IMR-90 (cell line): ENCODE measurements at regions not wholly inside any gene's neighbourhood (a gene's known extent, or its start where the extent isn't known, plus 50 kb on each side); places are given as distances from the start of the nearest gene placed in this dataset.

Experiments used
- ATAC-seq: fragments of 200-7000 bp; cut with Tn5 transposase; 2 replicates; pipeline ENCODE4 v1.9.1; 2020; ENCODE audit warnings: low read depth, mild to moderate bottlenecking, moderate library complexity
- BruUV-seq: library from RNA; stranded (reverse); fragments of 400-500 nt; replicated peaks from 2 replicates; lab custom pipeline; 2021; lab: Mats Ljungman, UMichigan
- CTCF ChIA-PET: fragments of 300-600 bp; formaldehyde crosslinking; extraction: SDS; loops from one replicate; lab custom pipeline; 2021; ENCODE audit warnings: antibody characterized with exemption; lab: Yijun Ruan, JAX
- POLR2A ChIA-PET: fragments of 300-600 bp; sonication (Branson Sonifier 250); formaldehyde crosslinking; loops from one replicate; lab custom pipeline; 2022; ENCODE audit warnings: antibody characterized with exemption; ENCODE audit not compliant: unreplicated experiment; lab: Charles Lee
- DNase-seq: peaks from one replicate; pipeline ENCODE4 v3.0.0; 2013
- H2AFZ ChIP-seq: replicated peaks from 2 replicates; pipeline ENCODE3; 2013; ENCODE audit warnings: low read length, mild to moderate bottlenecking; ENCODE audit not compliant: poor library complexity
- H2AK5ac ChIP-seq: 2 replicates; pipeline ENCODE4 v1.6.1; 2013; ENCODE audit warnings: low read depth, low read length, inconsistent platforms
- H2AK9ac ChIP-seq: replicated peaks from 2 replicates; pipeline ENCODE3; 2013; ENCODE audit warnings: mild to moderate bottlenecking, low read depth, low read length, moderate library complexity; ENCODE audit not compliant: poor library complexity
- H2BK120ac ChIP-seq: 2 replicates; pipeline ENCODE4 v1.6.1; 2013; ENCODE audit warnings: low read depth, low read length, inconsistent platforms
- H2BK15ac ChIP-seq: 3 replicates; pipeline ENCODE4 v1.6.1; 2013; ENCODE audit warnings: low read depth, low read length, inconsistent platforms
- H2BK20ac ChIP-seq: 2 replicates; pipeline ENCODE4 v1.6.1; 2013; ENCODE audit warnings: low read depth, mild to moderate bottlenecking, inconsistent platforms, low read length, moderate library complexity
- H2BK5ac ChIP-seq: 2 replicates; pipeline ENCODE4 v1.6.1; 2013; ENCODE audit warnings: mild to moderate bottlenecking, low read depth, low read length, inconsistent platforms; ENCODE audit not compliant: poor library complexity, severe bottlenecking
- H3K14ac ChIP-seq: replicated peaks from 2 replicates; pipeline ENCODE4 v1.6.1; 2013; ENCODE audit warnings: low read depth, low read length, inconsistent platforms
- H3K18ac ChIP-seq: 2 replicates; pipeline ENCODE4 v1.6.1; 2013; ENCODE audit warnings: low read depth, low read length, control low read depth
- H3K23ac ChIP-seq: 2 replicates; pipeline ENCODE4 v1.6.1; 2013; ENCODE audit warnings: low read depth, low read length, inconsistent platforms
- H3K27ac ChIP-seq: 2 replicates; pipeline ENCODE4 v1.5.1; 2013; ENCODE audit warnings: mild to moderate bottlenecking, control low read depth, low read length; ENCODE audit not compliant: insufficient read depth
- H3K27me3 ChIP-seq: 2 replicates; pipeline ENCODE4 v1.6.1; 2013; ENCODE audit warnings: low read length; ENCODE audit not compliant: control insufficient read depth, insufficient read depth
- H3K36me3 ChIP-seq: 2 replicates; pipeline ENCODE4 v1.6.1; 2013; ENCODE audit warnings: low read length, mixed read lengths; ENCODE audit not compliant: control insufficient read depth, insufficient read depth
- H3K4ac ChIP-seq: 2 replicates; pipeline ENCODE4 v1.6.1; 2013; ENCODE audit warnings: low read depth, low read length, inconsistent platforms
- H3K4me1 ChIP-seq: 2 replicates; pipeline ENCODE4 v1.6.1; 2013; ENCODE audit warnings: low read length, mixed read lengths; ENCODE audit not compliant: control insufficient read depth, insufficient read depth
- H3K4me2 ChIP-seq: 2 replicates; pipeline ENCODE4 v1.6.1; 2013; ENCODE audit warnings: low read depth, mild to moderate bottlenecking, control low read depth, low read length, moderate library complexity
- H3K4me3 ChIP-seq: 2 replicates; pipeline ENCODE4 v1.5.1; 2013; ENCODE audit warnings: low read depth, mild to moderate bottlenecking, control low read depth, low read length, moderate library complexity; ENCODE audit not compliant: insufficient read depth
- H3K56ac ChIP-seq: 2 replicates; pipeline ENCODE4 v1.6.1; 2013; ENCODE audit warnings: low read length, inconsistent platforms; ENCODE audit not compliant: insufficient read depth; ENCODE audit errors: extremely low read depth
- H3K79me1 ChIP-seq, 2 experiments: 2 replicates each; pipeline ENCODE4 v1.6.1; 2013; ENCODE audit warnings: low read length in 2 of 2, inconsistent platforms in 1 of 2, low read depth in 1 of 2
- H3K9ac ChIP-seq: 2 replicates; pipeline ENCODE4 v1.6.1; 2013; ENCODE audit warnings: low read depth, low read length, control low read depth
- H3K9me1 ChIP-seq: 2 replicates; pipeline ENCODE4 v1.6.1; 2013; ENCODE audit warnings: low read length, inconsistent platforms; ENCODE audit not compliant: insufficient read depth
- H3K9me3 ChIP-seq: 2 replicates; pipeline ENCODE4 v1.6.1; 2013; ENCODE audit warnings: low read length; ENCODE audit not compliant: control insufficient read depth, insufficient read depth
- H4K20me1 ChIP-seq: 2 replicates; pipeline ENCODE4 v1.6.1; 2013; ENCODE audit warnings: low read length, inconsistent platforms; ENCODE audit not compliant: insufficient read depth
- H4K5ac ChIP-seq: 2 replicates; pipeline ENCODE4 v1.6.1; 2013; ENCODE audit warnings: mild to moderate bottlenecking, low read depth, low read length, control low read depth
- H4K8ac ChIP-seq, 2 experiments: 2 replicates each; pipeline ENCODE4 v1.6.1; 2013; ENCODE audit warnings: low read depth in 2 of 2, low read length in 2 of 2, control low read depth in 1 of 2, inconsistent platforms in 1 of 2
- H4K91ac ChIP-seq: 2 replicates; pipeline ENCODE4 v1.6.1; 2013; ENCODE audit warnings: low read depth, low read length, inconsistent platforms; ENCODE audit not compliant: insufficient read depth
- CEBPB ChIP-seq: IDR thresholded peaks from 2 replicates; pipeline ENCODE4 v1.6.1; 2012; ENCODE audit warnings: low read depth, low read length, improper control_type of control experiment
- RAD21 ChIP-seq: IDR thresholded peaks from 2 replicates; pipeline ENCODE4 v1.6.1; 2012; ENCODE audit warnings: low read length, improper control_type of control experiment
- WGBS, 2 experiments: methylation state at CpG; one replicate each; pipeline versions ENCODE4 v1.1.5 to v1.1.7; 2013; ENCODE audit warnings: missing lambda C conversion rate in 2 of 2; ENCODE audit not compliant: insufficient read length in 1 of 2; ENCODE audit errors: extremely low coverage in 2 of 2; 5-methylcytosine and 5-hydroxymethylcytosine counted together
- dilution Hi-C: fragments of 300-500 bp; cut with HindIII; formaldehyde crosslinking; loops from one replicate; pipeline ENCODE4 v1.14.3; 2018; ENCODE audit warnings: low sequenced_read_pairs; ENCODE audit not compliant: unreplicated experiment
- in situ Hi-C: fragments of 300-500 bp; cut with MboI; formaldehyde crosslinking; loops from 3 replicates; pipeline ENCODE4 v1.14.3; 2019; ENCODE audit warnings: low sequenced_read_pairs, inconsistent platforms, mixed read lengths
- intact Hi-C: fragments of 100-400 bp; cut with micrococcal nuclease; formaldehyde crosslinking; loops from 2 replicates; pipeline ENCODE4 v1.10.0; 2022
- TF ChIP-seq, protein P1 (sequence below): conservative IDR thresholded peaks from 2 replicates; pipeline ENCODE4 v1.5.1; 2012; ENCODE audit warnings: mild to moderate bottlenecking, low read depth, low read length, improper control_type of control experiment

DNA sequence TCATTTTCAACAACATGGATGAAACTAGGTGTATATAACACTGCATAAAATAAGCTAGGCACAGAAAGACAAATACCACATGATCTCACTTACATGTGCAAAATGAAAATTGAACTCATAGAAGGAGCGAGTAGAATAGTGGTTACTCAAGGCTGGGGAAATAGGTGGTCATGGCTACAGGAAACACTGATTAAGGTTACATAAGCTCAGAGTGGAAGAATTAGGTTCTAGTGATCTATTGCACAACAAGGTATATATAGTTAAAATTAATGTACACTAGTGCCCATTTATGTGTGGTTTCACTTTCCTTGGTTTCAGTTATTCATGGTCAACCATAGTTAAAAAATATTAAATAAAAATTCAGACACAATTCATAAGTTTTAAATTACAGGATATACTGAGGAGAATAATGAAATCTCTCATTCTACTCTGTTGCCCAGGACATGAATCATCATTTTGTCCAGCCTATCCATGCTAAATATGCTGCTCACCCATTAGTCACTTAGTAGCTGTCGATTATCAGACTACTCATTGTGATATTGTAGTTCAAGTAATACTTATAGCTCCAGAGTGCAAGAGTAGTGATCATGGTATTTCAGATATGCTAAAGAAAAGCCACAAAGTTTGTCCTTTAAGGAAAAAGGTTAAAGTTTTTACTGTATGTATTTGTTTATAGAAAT is 1530.9 kb upstream of the LRRTM1 start:
- Histone ChIP-seq H2AK5ac (no peak overlapping the region), H4K20me1 (no peaks in the 10 kb centered on the region), H3K4me1 (no peaks in the 10 kb centered on the region), H2BK120ac (no peak overlapping the region), H3K56ac (no peak overlapping the region), H3K9me3 (no peaks in the 10 kb centered on the region), H3K27ac (no peak overlapping the region), H2BK5ac (no peak overlapping the region), H2BK20ac (no peak overlapping the region), H2AFZ (no peak overlapping the region), H3K9me1 (no peaks in the 10 kb centered on the region), H2AK9ac (no peak overlapping the region), H4K5ac (no peak overlapping the region), H3K14ac (no peak overlapping the region), H3K4ac (no peak overlapping the region), H3K18ac (no peak overlapping the region), H3K23ac (no peak overlapping the region), H3K79me1 (no peaks in the 10 kb centered on the region), H4K91ac (no peak overlapping the region), H2BK15ac (no peak overlapping the region), H3K4me2 (no peak overlapping the region), H4K8ac (no peak overlapping the region), H3K4me3 (no peak overlapping the region), H3K9ac (no peak overlapping the region), H3K36me3 (no peaks in the 10 kb centered on the region), H3K27me3 (no peaks in the 10 kb centered on the region)
- DNase-seq (no peak), ATAC-seq (no peak)
- dilution Hi-C loops, result no loop called here
- ChIA-PET CTCF (no interaction called here), POLR2A (no interaction called here)
- intact Hi-C loops, result no loop called here
- no TSS peak for BruUV-seq
- TF ChIP-seq CEBPB (peak; percentile 21; the same call in 1 of the 2 replicates), RAD21 (no peak)
- TF ChIP-seq, protein P1, sequence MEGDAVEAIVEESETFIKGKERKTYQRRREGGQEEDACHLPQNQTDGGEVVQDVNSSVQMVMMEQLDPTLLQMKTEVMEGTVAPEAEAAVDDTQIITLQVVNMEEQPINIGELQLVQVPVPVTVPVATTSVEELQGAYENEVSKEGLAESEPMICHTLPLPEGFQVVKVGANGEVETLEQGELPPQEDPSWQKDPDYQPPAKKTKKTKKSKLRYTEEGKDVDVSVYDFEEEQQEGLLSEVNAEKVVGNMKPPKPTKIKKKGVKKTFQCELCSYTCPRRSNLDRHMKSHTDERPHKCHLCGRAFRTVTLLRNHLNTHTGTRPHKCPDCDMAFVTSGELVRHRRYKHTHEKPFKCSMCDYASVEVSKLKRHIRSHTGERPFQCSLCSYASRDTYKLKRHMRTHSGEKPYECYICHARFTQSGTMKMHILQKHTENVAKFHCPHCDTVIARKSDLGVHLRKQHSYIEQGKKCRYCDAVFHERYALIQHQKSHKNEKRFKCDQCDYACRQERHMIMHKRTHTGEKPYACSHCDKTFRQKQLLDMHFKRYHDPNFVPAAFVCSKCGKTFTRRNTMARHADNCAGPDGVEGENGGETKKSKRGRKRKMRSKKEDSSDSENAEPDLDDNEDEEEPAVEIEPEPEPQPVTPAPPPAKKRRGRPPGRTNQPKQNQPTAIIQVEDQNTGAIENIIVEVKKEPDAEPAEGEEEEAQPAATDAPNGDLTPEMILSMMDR, result no peak
- no CpG with 5 or more reads among the region's 2 CpGs for WGBS, 2 experiments
- in situ Hi-C loops, result no loop called here
